ENCODE measurements at regions not wholly inside any gene's neighbourhood (a gene's known extent, or its start where the extent isn't known, plus 50 kb on each side); places are given as distances from the start of the nearest gene placed in this dataset.

GRCh38 chr11:80048513-80048912 is 607.7 kb upstream of the TENM4 start:
- no peaks in the 10 kb centered on the region for H3K9me3 Mint-ChIP-seq
- no peak for DNase-seq
- no peaks in the 10 kb centered on the region for H3K27me3 Mint-ChIP-seq (ENCODE audit: low read depth)
- CTCF ChIA-PET, result no interaction called here
- H3K36me3 Mint-ChIP-seq (ENCODE audit: low read depth), result no peaks in the 10 kb centered on the region
- H3K27ac Mint-ChIP-seq, result no peak overlapping the region
- no peaks in the 10 kb centered on the region for H3K4me1 Mint-ChIP-seq (ENCODE audit: low read depth)
- no peak overlapping the region for H3K4me3 Mint-ChIP-seq
- intact Hi-C loops (cut with micrococcal nuclease), result no loop called here

DNA sequence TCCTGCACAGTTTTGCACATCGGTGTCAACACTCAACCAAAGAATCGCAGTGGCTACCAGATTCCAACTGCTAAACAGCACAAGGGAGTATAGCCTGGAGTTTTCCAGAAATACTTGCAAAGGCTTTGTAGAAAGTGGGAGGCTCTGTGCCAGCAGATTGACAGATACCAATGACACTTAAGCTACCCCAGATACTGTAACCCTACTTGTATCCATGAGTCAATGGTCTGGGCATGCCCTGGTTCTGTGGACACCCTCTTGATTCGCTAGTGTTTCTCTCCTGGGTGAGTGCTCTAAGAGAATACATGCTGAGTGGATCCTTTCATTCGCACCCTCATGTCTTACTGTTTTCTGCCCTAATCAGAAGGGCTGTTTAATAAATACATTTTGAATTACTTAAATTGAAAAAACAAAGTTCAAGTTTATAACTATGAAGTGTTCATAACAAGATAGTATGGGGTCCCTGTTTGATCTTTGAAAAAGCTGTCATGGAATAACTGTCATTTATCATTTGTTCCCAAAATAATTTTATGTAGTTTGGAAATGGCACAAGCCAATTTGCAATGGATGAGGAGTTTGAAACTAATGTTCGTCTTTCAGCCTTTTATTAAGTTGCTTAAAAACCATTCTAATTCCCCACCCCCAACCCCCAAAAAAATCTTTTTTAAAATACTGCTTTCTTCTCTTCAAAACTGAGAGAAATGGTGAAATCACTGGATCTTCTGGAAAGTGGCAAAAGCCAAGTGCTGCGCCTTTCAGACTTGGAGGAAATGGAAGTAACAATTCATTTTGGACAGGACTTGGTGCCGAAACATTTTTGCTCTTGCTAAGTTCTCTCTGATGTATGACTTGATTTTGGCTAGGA is 600.5 kb upstream of the TENM4 start:
- DNase-seq, result no peak
- no peak overlapping the region for H3K4me3 Mint-ChIP-seq
- intact Hi-C loops (cut with micrococcal nuclease), result no loop called here
- no peaks in the 10 kb centered on the region for H3K36me3 Mint-ChIP-seq (ENCODE audit: low read depth)
- no peak overlapping the region for H3K27ac Mint-ChIP-seq
- no peaks in the 10 kb centered on the region for H3K4me1 Mint-ChIP-seq (ENCODE audit: low read depth)
- no peaks in the 10 kb centered on the region for H3K27me3 Mint-ChIP-seq (ENCODE audit: low read depth)
- CTCF ChIA-PET, result no interaction called here
- no peaks in the 10 kb centered on the region for H3K9me3 Mint-ChIP-seq

DNA sequence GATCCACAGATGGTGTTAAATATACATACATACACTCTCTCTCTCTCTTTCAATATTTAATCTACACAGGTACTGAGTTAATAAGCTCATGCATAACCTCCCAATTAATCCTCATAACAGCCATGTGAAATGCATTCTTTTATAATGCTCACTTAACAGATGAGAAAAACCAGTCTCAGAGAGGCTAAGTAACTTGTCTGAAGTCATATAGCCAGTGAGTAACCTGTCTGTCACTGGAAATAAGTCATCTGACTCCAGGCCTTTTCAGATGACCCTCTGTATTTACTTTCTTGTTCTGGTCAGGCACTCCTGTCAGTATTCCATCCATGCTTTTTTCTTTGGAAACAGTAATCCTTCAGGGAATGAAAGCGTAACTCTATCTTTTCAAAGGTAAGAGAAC is 594.0 kb upstream of the TENM4 start:
- no peaks in the 10 kb centered on the region for H3K4me1 Mint-ChIP-seq (ENCODE audit: low read depth)
- H3K27me3 Mint-ChIP-seq (ENCODE audit: low read depth), result no peaks in the 10 kb centered on the region
- intact Hi-C loops (cut with micrococcal nuclease), result no loop called here
- no peak overlapping the region for H3K27ac Mint-ChIP-seq
- H3K36me3 Mint-ChIP-seq (ENCODE audit: low read depth), result no peaks in the 10 kb centered on the region
- DNase-seq, result no peak
- CTCF ChIA-PET, result no interaction called here
- H3K9me3 Mint-ChIP-seq, result peaks cover 3% of the 10 kb centered on the region
- H3K4me3 Mint-ChIP-seq, result no peak overlapping the region

GRCh38 chr11:80031014-80031600 is 590.3 kb upstream of the TENM4 start:
- no peak for DNase-seq
- H3K4me3 Mint-ChIP-seq, result no peak overlapping the region
- H3K9me3 Mint-ChIP-seq, result peaks cover 3% of the 10 kb centered on the region
- no peak overlapping the region for H3K27ac Mint-ChIP-seq
- intact Hi-C loops (cut with micrococcal nuclease), result no loop called here
- CTCF ChIA-PET, result no interaction called here
- no peaks in the 10 kb centered on the region for H3K36me3 Mint-ChIP-seq (ENCODE audit: low read depth)
- H3K27me3 Mint-ChIP-seq (ENCODE audit: low read depth), result no peaks in the 10 kb centered on the region
- H3K4me1 Mint-ChIP-seq (ENCODE audit: low read depth), result no peaks in the 10 kb centered on the region

DNA sequence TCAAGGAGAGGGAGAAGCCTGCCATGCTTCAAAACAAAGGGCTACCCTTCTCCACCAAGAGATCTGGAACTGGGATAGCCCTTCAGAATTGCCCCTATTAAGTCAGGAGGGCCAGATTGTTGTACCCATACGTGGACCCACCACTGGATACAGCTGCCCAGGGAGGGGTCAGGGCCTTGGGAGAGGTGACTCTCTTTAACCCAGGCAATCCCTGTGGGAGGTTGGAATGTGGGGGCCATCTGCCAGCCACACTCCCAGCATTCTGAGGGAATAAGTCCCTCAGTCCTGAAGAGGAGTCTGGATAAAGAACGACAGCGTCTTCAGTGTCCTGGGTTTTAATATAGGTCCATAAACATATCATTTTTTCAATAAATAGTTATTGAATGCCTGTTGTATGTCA is 588.2 kb upstream of the TENM4 start:
- Mint-ChIP-seq H3K4me3 (no peak overlapping the region), H3K9me3 (peaks cover 9% of the 10 kb centered on the region), H3K36me3 (ENCODE audit: low read depth) (no peaks in the 10 kb centered on the region), H3K27ac (no peak overlapping the region), H3K27me3 (ENCODE audit: low read depth) (no peaks in the 10 kb centered on the region), H3K4me1 (ENCODE audit: low read depth) (no peaks in the 10 kb centered on the region)
- CTCF ChIA-PET, result no interaction called here
- DNase-seq, result no peak
- intact Hi-C loops (cut with micrococcal nuclease), result no loop called here

DNA sequence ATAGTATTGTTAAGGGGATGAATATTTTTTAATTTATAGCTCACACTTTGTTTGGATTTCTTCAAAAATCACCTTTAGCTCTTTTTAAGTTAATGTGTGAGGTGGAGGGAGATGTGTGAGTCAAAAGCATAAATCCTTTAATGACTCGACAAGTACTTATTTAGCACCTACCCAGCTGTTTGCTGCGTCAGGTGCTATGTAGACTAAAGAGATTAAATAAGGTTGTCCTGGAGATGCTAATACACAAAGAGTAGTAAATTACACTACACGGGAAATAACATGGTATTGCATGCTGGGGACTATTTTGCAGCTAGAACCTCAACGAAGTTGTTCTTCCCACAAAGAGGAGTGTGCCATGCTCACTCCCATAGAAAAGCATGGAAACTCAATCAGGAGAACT is 583.3 kb upstream of the TENM4 start:
- CTCF ChIA-PET, result no interaction called here
- no peak for DNase-seq
- Mint-ChIP-seq H3K27ac (no peak overlapping the region), H3K4me1 (ENCODE audit: low read depth) (no peaks in the 10 kb centered on the region), H3K27me3 (ENCODE audit: low read depth) (no peaks in the 10 kb centered on the region), H3K4me3 (no peak overlapping the region), H3K36me3 (ENCODE audit: low read depth) (no peaks in the 10 kb centered on the region), H3K9me3 (peaks cover 11% of the 10 kb centered on the region)
- intact Hi-C loops (cut with micrococcal nuclease), result no loop called here

- Mint-ChIP-seq H3K27me3 (ENCODE audit: low read depth) (no peaks in the 10 kb centered on the region), H3K9me3 (peaks cover 11% of the 10 kb centered on the region), H3K4me1 (ENCODE audit: low read depth) (no peaks in the 10 kb centered on the region), H3K4me3 (no peak overlapping the region), H3K36me3 (ENCODE audit: low read depth) (no peaks in the 10 kb centered on the region), H3K27ac (no peak overlapping the region)
- CTCF ChIA-PET, result no interaction called here
- intact Hi-C loops (cut with micrococcal nuclease), result no loop called here
- DNase-seq, result no peak
Observed at GRCh38 chr11:80023386-80023785, 582.6 kb upstream of the TENM4 start.

GRCh38 chr11:80010536-80010935 is 569.7 kb upstream of the TENM4 start:
- no peak for DNase-seq
- H3K27ac Mint-ChIP-seq, result no peak overlapping the region
- no peak overlapping the region for H3K4me3 Mint-ChIP-seq
- H3K4me1 Mint-ChIP-seq (ENCODE audit: low read depth), result no peaks in the 10 kb centered on the region
- H3K27me3 Mint-ChIP-seq (ENCODE audit: low read depth), result no peaks in the 10 kb centered on the region
- intact Hi-C loops (cut with micrococcal nuclease), result no loop called here
- peaks cover 9% of the 10 kb centered on the region for H3K9me3 Mint-ChIP-seq
- no peaks in the 10 kb centered on the region for H3K36me3 Mint-ChIP-seq (ENCODE audit: low read depth)
- CTCF ChIA-PET, result no interaction called here

DNA sequence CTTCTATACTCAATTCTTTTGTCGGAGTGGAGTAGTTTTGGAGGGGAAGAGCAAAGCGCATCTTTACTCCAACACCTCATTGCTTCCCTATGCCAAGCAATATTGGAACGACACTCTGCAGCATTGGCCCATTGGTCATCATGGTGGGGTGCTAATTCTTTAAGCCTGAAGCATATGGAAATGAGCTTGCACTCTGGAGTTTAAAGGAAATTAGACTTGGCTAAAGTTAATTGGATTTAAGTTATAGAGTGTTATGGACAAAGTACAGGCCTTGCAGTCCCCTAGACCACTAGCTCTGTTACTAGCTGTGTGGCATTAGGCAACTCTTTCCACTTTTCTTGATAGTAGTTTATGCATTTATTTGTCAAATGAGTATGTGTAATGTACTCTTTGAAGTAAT is 568.3 kb upstream of the TENM4 start:
- intact Hi-C loops (cut with micrococcal nuclease), result no loop called here
- no peaks in the 10 kb centered on the region for H3K4me1 Mint-ChIP-seq (ENCODE audit: low read depth)
- no peak overlapping the region for H3K27ac Mint-ChIP-seq
- H3K4me3 Mint-ChIP-seq, result no peak overlapping the region
- no peaks in the 10 kb centered on the region for H3K27me3 Mint-ChIP-seq (ENCODE audit: low read depth)
- DNase-seq, result no peak
- no peaks in the 10 kb centered on the region for H3K36me3 Mint-ChIP-seq (ENCODE audit: low read depth)
- H3K9me3 Mint-ChIP-seq, result peaks cover 15% of the 10 kb centered on the region
- CTCF ChIA-PET, result no interaction called here

GRCh38 chr11:80007616-80008015 is 566.8 kb upstream of the TENM4 start:
- Mint-ChIP-seq H3K9me3 (peaks cover 15% of the 10 kb centered on the region), H3K4me1 (ENCODE audit: low read depth) (no peaks in the 10 kb centered on the region), H3K27me3 (ENCODE audit: low read depth) (no peaks in the 10 kb centered on the region), H3K4me3 (no peak overlapping the region), H3K36me3 (ENCODE audit: low read depth) (no peaks in the 10 kb centered on the region), H3K27ac (no peak overlapping the region)
- CTCF ChIA-PET, result no interaction called here
- DNase-seq, result no peak
- intact Hi-C loops (cut with micrococcal nuclease), result no loop called here

GRCh38 chr11:79990141-79990540 is 549.3 kb upstream of the TENM4 start:
- no peak overlapping the region for H3K27ac Mint-ChIP-seq
- CTCF ChIA-PET, result no interaction called here
- H3K27me3 Mint-ChIP-seq (ENCODE audit: low read depth), result no peaks in the 10 kb centered on the region
- H3K4me3 Mint-ChIP-seq, result no peak overlapping the region
- no peaks in the 10 kb centered on the region for H3K36me3 Mint-ChIP-seq (ENCODE audit: low read depth)
- H3K4me1 Mint-ChIP-seq (ENCODE audit: low read depth), result no peaks in the 10 kb centered on the region
- peaks cover 3% of the 10 kb centered on the region for H3K9me3 Mint-ChIP-seq
- intact Hi-C loops (cut with micrococcal nuclease), result no loop called here
- DNase-seq, result no peak

- H3K27ac Mint-ChIP-seq, result no peak overlapping the region
- DNase-seq, result no peak
- peaks cover 1% of the 10 kb centered on the region for H3K9me3 Mint-ChIP-seq
- no peaks in the 10 kb centered on the region for H3K36me3 Mint-ChIP-seq (ENCODE audit: low read depth)
- H3K4me1 Mint-ChIP-seq (ENCODE audit: low read depth), result no peaks in the 10 kb centered on the region
- intact Hi-C loops (cut with micrococcal nuclease), result no loop called here
- H3K27me3 Mint-ChIP-seq (ENCODE audit: low read depth), result no peaks in the 10 kb centered on the region
- CTCF ChIA-PET, result no interaction called here
- H3K4me3 Mint-ChIP-seq, result no peak overlapping the region
Observed at GRCh38 chr11:79982185-79982584, 541.4 kb upstream of the TENM4 start.

- no peaks in the 10 kb centered on the region for H3K4me1 Mint-ChIP-seq (ENCODE audit: low read depth)
- no peaks in the 10 kb centered on the region for H3K27me3 Mint-ChIP-seq (ENCODE audit: low read depth)
- DNase-seq, result no peak
- H3K9me3 Mint-ChIP-seq, result peaks cover 1% of the 10 kb centered on the region
- no peaks in the 10 kb centered on the region for H3K36me3 Mint-ChIP-seq (ENCODE audit: low read depth)
- CTCF ChIA-PET, result no interaction called here
- H3K27ac Mint-ChIP-seq, result no peak overlapping the region
- H3K4me3 Mint-ChIP-seq, result no peak overlapping the region
- intact Hi-C loops (cut with micrococcal nuclease), result no loop called here
Observed at GRCh38 chr11:79980916-79981315, 540.1 kb upstream of the TENM4 start.
